GM12875 (cell line): ENCODE measurements at regions not wholly inside any gene's neighbourhood (a gene's known extent, or its start where the extent isn't known, plus 50 kb on each side); places are given as distances from the start of the nearest gene placed in this dataset.

ENCODE experiments used
- H3K4me3 ChIP-seq: one replicate; pipeline ENCODE4 v1.5.1; 2011; ENCODE audit warnings: low read depth, low read length, control low read depth
- CTCF ChIP-seq: IDR thresholded peaks from 2 replicates; pipeline ENCODE4 v1.5.1; 2011; ENCODE audit warnings: low read depth, mild to moderate bottlenecking, control low read depth, inconsistent platforms, low read length, moderate library complexity, borderline replicate concordance; ENCODE audit not compliant: insufficient read depth

- TF ChIP-seq CTCF = no peak
- no peak overlapping the region for H3K4me3 ChIP-seq
Observed at GRCh38 chr2:240204431-240205276, 64.2 kb upstream of the OTOS start.

GRCh38 chr2:240205348-240205747, 64.9 kb upstream of the OTOS start:
- no peak overlapping the region for H3K4me3 ChIP-seq
- TF ChIP-seq CTCF = no peak

GRCh38 chr2:240205772-240206171, 65.3 kb upstream of the OTOS start:
- TF ChIP-seq CTCF = no peak
- H3K4me3 ChIP-seq = no peak overlapping the region

GRCh38 chr2:240206630-240207029, 66.2 kb upstream of the OTOS start:
- TF ChIP-seq CTCF = no peak
- no peak overlapping the region for H3K4me3 ChIP-seq

GRCh38 chr2:240207661-240208060, 67.2 kb upstream of the OTOS start:
- TF ChIP-seq CTCF = no peak
- H3K4me3 ChIP-seq = no peak overlapping the region

- TF ChIP-seq CTCF = no peak
- H3K4me3 ChIP-seq = no peak overlapping the region
Observed at GRCh38 chr2:240208096-240208495, 67.6 kb upstream of the OTOS start.

- TF ChIP-seq CTCF = no peak
- H3K4me3 ChIP-seq = no peak overlapping the region
Observed at GRCh38 chr2:240208631-240209211, 68.3 kb upstream of the OTOS start.
